ENCODE measurements at regions not wholly inside any gene's neighbourhood (a gene's known extent, or its start where the extent isn't known, plus 50 kb on each side); places are given as distances from the start of the nearest gene placed in this dataset.
A peak's percentile ranks its signal among the peaks of the same experiment; 100 is the strongest.

DNA sequence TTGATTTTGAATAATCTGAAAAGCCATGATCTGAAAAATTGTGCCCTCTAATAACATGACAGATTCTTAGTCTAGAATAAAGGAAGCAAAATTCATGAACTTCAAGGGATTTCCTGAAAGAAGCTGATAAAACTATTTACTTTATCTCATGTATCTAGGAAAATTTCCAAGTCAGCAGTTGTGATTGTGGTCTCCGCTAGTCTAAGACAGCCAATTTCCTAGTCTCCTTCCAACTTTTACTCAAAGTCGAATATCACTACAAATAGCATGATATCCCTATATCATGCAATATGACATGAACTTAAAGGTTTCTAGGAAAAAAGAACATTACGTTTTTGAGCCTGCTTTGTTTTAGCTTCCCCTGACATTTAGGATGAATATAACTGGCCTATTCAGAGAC, 202.1 kb upstream of the GHITM start:
- TF ChIP-seq, protein P1, sequence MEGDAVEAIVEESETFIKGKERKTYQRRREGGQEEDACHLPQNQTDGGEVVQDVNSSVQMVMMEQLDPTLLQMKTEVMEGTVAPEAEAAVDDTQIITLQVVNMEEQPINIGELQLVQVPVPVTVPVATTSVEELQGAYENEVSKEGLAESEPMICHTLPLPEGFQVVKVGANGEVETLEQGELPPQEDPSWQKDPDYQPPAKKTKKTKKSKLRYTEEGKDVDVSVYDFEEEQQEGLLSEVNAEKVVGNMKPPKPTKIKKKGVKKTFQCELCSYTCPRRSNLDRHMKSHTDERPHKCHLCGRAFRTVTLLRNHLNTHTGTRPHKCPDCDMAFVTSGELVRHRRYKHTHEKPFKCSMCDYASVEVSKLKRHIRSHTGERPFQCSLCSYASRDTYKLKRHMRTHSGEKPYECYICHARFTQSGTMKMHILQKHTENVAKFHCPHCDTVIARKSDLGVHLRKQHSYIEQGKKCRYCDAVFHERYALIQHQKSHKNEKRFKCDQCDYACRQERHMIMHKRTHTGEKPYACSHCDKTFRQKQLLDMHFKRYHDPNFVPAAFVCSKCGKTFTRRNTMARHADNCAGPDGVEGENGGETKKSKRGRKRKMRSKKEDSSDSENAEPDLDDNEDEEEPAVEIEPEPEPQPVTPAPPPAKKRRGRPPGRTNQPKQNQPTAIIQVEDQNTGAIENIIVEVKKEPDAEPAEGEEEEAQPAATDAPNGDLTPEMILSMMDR (IDR thresholded peaks at IDR 0.05; ENCODE audit: low read depth, low read length), result no peak
- H3K4me3 ChIP-seq (ENCODE audit: low read depth, low read length), result no peak overlapping the region

DNA sequence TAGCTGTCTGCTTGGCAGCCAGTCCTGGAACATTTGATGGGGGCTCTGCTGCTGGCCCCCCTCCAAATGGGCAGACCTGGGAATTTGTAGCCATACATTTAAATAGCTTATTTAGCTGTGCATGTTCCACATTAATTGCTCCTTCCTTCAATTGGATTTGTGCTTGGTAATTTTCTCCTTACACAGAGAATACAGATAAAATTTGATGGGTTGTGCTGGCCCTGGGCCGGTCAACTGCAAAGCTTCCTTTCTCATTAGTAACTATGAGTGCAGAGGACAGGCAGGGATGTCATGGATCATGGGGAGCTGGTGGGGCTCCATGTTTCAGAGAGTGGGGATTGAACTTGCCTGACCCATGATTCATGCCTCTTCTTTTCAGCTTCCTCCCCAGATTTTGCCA, 201.5 kb upstream of the GHITM start:
- Histone ChIP-seq H3K27me3 (no peaks in the 10 kb centered on the region), H3K4me3 (ENCODE audit: low read depth, low read length) (no peak overlapping the region), H3K36me3 (no peaks in the 10 kb centered on the region), H3K4me1 (peaks cover 23% of the 10 kb centered on the region), H3K9me3 (no peaks in the 10 kb centered on the region)
- peak; percentile 59 for DNase-seq
- TF ChIP-seq, protein P1 (IDR thresholded peaks at IDR 0.05; ENCODE audit: low read depth, low read length), result no peak

More for the DNA sequence above, 202.1 kb upstream of the GHITM start:
- Histone ChIP-seq H3K4me1 (peaks cover 23% of the 10 kb centered on the region), H3K9me3 (no peaks in the 10 kb centered on the region), H3K27me3 (no peaks in the 10 kb centered on the region), H3K36me3 (no peaks in the 10 kb centered on the region)
- no peak for DNase-seq

DNA sequence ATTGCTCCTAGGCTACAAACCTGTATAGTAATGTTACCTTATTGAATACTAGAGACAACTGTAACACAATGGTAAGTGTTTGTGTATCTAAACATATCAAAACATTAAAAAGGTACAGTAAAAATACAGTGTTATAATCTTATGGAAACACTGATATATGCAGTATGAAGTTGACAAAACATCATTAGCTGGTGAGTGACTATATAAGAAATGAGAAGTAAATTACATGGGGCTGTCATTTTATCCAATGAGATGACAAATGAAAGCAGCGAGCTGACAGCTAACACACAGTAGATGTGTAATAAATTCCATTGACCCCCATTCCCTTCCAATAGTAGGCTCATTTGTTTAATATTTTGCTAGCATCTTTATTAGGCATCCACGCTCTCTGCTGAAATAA, 198.1 kb upstream of the GHITM start:
- Histone ChIP-seq H3K9me3 (no peaks in the 10 kb centered on the region), H3K27me3 (no peaks in the 10 kb centered on the region), H3K4me3 (ENCODE audit: low read depth, low read length) (no peak overlapping the region), H3K4me1 (peaks cover 11% of the 10 kb centered on the region), H3K36me3 (no peaks in the 10 kb centered on the region)
- TF ChIP-seq, protein P1 (IDR thresholded peaks at IDR 0.05; ENCODE audit: low read depth, low read length), result no peak
- DNase-seq, result no peak

DNA sequence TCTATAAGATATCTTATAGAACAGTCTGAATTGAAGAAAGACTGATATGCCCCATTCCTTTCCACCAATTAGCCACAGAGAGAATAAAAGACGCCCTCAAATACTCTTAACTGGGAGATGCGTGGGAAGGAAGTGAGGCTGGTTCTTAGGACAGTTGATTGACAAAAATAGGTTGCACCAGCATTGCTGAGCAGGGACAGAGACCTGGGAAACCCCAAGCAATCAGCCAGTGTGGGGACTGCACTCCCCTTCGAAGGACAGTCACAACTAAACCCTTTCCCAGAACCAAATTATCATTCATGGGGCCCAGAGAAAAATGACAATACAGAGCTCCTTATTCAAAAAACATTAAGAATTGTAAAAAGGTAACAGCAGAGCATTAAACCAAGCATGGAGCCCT, 196.9 kb upstream of the GHITM start:
- no peaks in the 10 kb centered on the region for H3K9me3 ChIP-seq
- H3K36me3 ChIP-seq, result no peaks in the 10 kb centered on the region
- DNase-seq, result no peak
- H3K27me3 ChIP-seq, result no peaks in the 10 kb centered on the region
- TF ChIP-seq, protein P1 (IDR thresholded peaks at IDR 0.05; ENCODE audit: low read depth, low read length), result no peak
- H3K4me1 ChIP-seq, result peaks cover 7% of the 10 kb centered on the region
- no peak overlapping the region for H3K4me3 ChIP-seq (ENCODE audit: low read depth, low read length)

DNA sequence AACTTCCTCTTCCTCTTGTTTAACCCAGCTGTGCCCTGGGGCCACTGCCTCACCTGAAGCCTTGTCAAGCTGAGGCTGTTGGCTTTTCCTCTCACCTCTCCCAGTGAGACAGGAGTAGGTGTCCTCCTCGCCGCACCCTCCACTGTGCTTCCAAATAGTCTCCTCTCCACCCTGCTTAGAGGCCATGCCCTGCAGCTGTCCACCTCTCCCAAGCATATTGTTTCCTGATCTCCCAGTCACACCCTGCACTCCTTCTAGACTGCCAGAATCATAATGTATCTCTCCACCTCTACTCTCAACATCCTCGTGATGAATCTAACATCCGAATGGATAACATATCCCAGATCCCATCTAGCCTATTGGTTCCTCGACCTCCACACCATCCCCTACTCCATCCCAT, 196.3 kb upstream of the GHITM start:
- Histone ChIP-seq H3K9me3 (no peaks in the 10 kb centered on the region), H3K27me3 (no peaks in the 10 kb centered on the region), H3K4me1 (peaks cover 7% of the 10 kb centered on the region), H3K36me3 (no peaks in the 10 kb centered on the region), H3K4me3 (ENCODE audit: low read depth, low read length) (no peak overlapping the region)
- no peak for DNase-seq
- TF ChIP-seq, protein P1 (IDR thresholded peaks at IDR 0.05; ENCODE audit: low read depth, low read length), result no peak

DNA sequence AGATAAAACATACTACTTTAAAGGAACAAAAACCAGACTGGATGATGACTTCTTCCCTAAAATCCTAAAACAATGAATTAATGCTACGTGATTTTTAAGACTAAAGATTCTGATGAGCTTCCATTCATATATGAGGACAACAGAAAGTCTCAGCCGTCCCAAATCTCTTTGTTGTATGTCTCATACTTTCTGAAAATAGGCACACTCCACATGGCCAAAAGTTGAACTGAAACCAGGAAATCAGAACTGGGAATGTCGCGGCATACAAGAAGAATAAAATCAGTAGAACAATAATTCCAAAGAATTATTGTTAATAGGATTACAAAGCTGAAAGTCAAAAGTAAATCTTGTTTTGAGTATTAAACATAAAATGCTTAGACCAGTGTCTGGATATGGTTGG, 195.4 kb upstream of the GHITM start:
- no peak for DNase-seq
- no peaks in the 10 kb centered on the region for H3K9me3 ChIP-seq
- TF ChIP-seq, protein P1 (IDR thresholded peaks at IDR 0.05; ENCODE audit: low read depth, low read length), result no peak
- no peaks in the 10 kb centered on the region; the same call in none of the 2 replicates for H3K4me1 ChIP-seq
- H3K27me3 ChIP-seq, result no peaks in the 10 kb centered on the region
- no peaks in the 10 kb centered on the region for H3K36me3 ChIP-seq
- no peak overlapping the region for H3K4me3 ChIP-seq (ENCODE audit: low read depth, low read length)

All from BE2C (cell line).